Suprapubic skin (tissue), 4 donors: ENCODE measurements at regions not wholly inside any gene's neighbourhood (a gene's known extent, or its start where the extent isn't known, plus 50 kb on each side); places are given as distances from the start of the nearest gene placed in this dataset.

ENCODE experiments used
- DNase-seq, 2 donors: peaks; one replicate each; pipeline ENCODE4 v3.0.0-alpha.2; 2019; ENCODE audit warnings: low spot score in 2 of 2
- H3K27ac ChIP-seq: fragments of 200-600 bp; sonication (generic); one replicate; pipeline ENCODE4 v1.5.1; 2019
- H3K27me3 ChIP-seq: fragments of 200-600 bp; sonication (generic); one replicate; pipeline ENCODE4 v1.5.1; 2019
- H3K36me3 ChIP-seq: fragments of 200-600 bp; sonication (generic); one replicate; pipeline ENCODE4 v1.5.1; 2019
- H3K4me1 ChIP-seq: fragments of 200-600 bp; sonication (generic); one replicate; pipeline ENCODE4 v1.5.1; 2019
- H3K4me3 ChIP-seq: fragments of 200-600 bp; sonication (generic); one replicate; pipeline ENCODE4 v1.5.1; 2019; ENCODE audit warnings: mild to moderate bottlenecking
- H3K9me3 ChIP-seq: fragments of 200-600 bp; sonication (generic); one replicate; pipeline ENCODE4 v1.5.1; 2019
- EP300 ChIP-seq: sonication (generic); formaldehyde crosslinking; IDR thresholded peaks from one replicate; pipeline ENCODE4 v1.6.1; 2017; ENCODE audit warnings: antibody characterized with exemption
- POLR2A ChIP-seq, 2 donors: fragments of 450-650 bp; IDR thresholded peaks; one replicate each; pipeline ENCODE4 v1.6.1; 2017; ENCODE audit warnings: antibody characterized with exemption in 2 of 2, mild to moderate bottlenecking in 2 of 2, moderate library complexity in 2 of 2
- POLR2AphosphoS5 ChIP-seq, 3 donors: sonication (generic); formaldehyde crosslinking; IDR thresholded peaks; one replicate each; pipeline ENCODE4 v1.6.1; 2017; ENCODE audit warnings: antibody characterized with exemption in 3 of 3
- WGBS: methylation state at CpG from one replicate; pipeline ENCODE4 v1.1.5; 2018; 5-methylcytosine and 5-hydroxymethylcytosine counted together
- TF ChIP-seq, protein P1 (sequence below), 2 donors: fragments of 200-600 bp in 1 of 2; fragments of 450-650 bp in 1 of 2; sonication (generic) in 1 of 2; IDR thresholded peaks; one replicate each; pipeline ENCODE4 v1.5.1; 2016 to 2019; ENCODE audit warnings: antibody characterized with exemption in 2 of 2, mild to moderate bottlenecking in 1 of 2, moderate library complexity in 1 of 2

DNA sequence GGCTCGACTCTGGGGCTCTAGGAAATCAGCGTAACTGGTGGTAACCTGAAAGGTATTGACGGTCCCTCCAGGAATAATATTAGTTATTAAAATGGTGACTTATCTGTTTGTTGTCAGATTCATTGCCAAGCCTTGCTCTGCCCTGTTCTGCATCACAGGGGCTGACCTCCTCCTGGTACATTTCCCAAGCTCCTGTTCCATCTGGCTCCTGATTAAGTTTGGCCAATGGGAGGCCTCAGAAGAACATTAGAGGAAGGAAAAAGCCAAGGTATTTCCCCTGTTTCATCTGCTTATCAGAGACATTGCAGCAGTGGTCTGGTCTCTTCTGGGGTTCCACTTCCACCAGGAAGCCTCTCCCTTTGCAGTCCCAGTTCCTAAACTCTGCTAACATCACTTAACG, 527.0 kb downstream of the TNS1 start:
- WGBS: 97% methylated on average over 4 of the region's 4 CpGs
- Histone ChIP-seq H3K9me3 (no peaks in the 10 kb centered on the region), H3K4me3 (no peak overlapping the region), H3K27me3 (no peaks in the 10 kb centered on the region), H3K36me3 (no peaks in the 10 kb centered on the region), H3K27ac (no peak overlapping the region), H3K4me1 (no peaks in the 10 kb centered on the region)
- TF ChIP-seq POLR2AphosphoS5 (IDR thresholded peaks at IDR 0.05) (no peak), EP300 (no peak), POLR2A (IDR thresholded peaks at IDR 0.05) (no peak)
- TF ChIP-seq, protein P1, sequence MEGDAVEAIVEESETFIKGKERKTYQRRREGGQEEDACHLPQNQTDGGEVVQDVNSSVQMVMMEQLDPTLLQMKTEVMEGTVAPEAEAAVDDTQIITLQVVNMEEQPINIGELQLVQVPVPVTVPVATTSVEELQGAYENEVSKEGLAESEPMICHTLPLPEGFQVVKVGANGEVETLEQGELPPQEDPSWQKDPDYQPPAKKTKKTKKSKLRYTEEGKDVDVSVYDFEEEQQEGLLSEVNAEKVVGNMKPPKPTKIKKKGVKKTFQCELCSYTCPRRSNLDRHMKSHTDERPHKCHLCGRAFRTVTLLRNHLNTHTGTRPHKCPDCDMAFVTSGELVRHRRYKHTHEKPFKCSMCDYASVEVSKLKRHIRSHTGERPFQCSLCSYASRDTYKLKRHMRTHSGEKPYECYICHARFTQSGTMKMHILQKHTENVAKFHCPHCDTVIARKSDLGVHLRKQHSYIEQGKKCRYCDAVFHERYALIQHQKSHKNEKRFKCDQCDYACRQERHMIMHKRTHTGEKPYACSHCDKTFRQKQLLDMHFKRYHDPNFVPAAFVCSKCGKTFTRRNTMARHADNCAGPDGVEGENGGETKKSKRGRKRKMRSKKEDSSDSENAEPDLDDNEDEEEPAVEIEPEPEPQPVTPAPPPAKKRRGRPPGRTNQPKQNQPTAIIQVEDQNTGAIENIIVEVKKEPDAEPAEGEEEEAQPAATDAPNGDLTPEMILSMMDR (IDR thresholded peaks at IDR 0.05): no peak
- DNase-seq: no peak

DNA sequence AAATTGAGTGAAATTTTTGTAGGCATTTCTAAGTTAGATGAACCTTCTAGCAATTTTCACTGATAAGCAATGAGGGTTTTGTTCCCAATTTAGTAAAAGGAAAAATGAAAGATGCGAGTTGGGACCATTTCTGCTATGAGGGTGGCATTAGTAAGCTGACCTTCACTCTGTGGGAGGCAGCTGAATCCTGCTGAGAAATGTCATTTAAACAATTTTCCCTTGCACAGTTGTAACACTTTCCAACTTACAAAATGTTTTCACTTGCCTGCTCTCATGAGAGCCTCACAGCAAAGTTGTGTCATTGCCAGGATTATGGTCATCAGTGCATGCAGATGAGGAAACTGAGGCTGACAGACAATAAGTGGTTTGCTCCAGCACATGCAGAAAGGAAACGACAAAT, 527.7 kb downstream of the TNS1 start:
- Histone ChIP-seq H3K36me3 (no peaks in the 10 kb centered on the region), H3K4me3 (no peak overlapping the region), H3K4me1 (no peaks in the 10 kb centered on the region), H3K27me3 (no peaks in the 10 kb centered on the region), H3K27ac (no peak overlapping the region), H3K9me3 (no peaks in the 10 kb centered on the region)
- 95% methylated on average over 2 of the region's 2 CpGs for WGBS
- TF ChIP-seq POLR2A (IDR thresholded peaks at IDR 0.05) (no peak), EP300 (no peak), POLR2AphosphoS5 (IDR thresholded peaks at IDR 0.05) (no peak)
- TF ChIP-seq, protein P1 (IDR thresholded peaks at IDR 0.05): no peak
- DNase-seq: no peak

DNA sequence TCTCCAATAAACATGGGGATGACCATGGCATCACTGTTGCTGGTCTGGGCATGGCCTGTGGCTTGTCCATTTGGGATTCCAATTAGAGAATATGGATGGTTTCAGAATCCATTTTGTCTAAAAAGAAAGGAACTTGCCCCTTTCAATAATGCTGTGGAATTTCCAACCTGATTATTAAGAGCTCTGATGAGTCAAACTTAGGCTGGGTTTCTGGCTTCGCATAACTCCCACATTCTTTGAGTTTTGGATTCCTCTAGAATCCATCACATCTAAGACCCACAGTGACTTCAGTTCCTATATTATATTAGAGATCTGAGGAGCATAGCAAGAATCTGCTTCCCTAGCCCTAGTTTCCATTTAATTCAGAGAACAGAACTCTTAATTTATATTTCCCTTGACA, 531.5 kb downstream of the TNS1 start:
- no peak for DNase-seq
- H3K4me1 ChIP-seq: no peaks in the 10 kb centered on the region
- TF ChIP-seq EP300: no peak
- TF ChIP-seq POLR2A (IDR thresholded peaks at IDR 0.05): no peak
- TF ChIP-seq, protein P1 (IDR thresholded peaks at IDR 0.05): no peak
- TF ChIP-seq POLR2AphosphoS5 (IDR thresholded peaks at IDR 0.05): no peak
- no peaks in the 10 kb centered on the region for H3K27me3 ChIP-seq
- H3K27ac ChIP-seq: no peak overlapping the region
- no peaks in the 10 kb centered on the region for H3K36me3 ChIP-seq
- H3K4me3 ChIP-seq: no peak overlapping the region
- H3K9me3 ChIP-seq: no peaks in the 10 kb centered on the region
- 88% methylated on average over 1 of the region's 1 CpG for WGBS

DNA sequence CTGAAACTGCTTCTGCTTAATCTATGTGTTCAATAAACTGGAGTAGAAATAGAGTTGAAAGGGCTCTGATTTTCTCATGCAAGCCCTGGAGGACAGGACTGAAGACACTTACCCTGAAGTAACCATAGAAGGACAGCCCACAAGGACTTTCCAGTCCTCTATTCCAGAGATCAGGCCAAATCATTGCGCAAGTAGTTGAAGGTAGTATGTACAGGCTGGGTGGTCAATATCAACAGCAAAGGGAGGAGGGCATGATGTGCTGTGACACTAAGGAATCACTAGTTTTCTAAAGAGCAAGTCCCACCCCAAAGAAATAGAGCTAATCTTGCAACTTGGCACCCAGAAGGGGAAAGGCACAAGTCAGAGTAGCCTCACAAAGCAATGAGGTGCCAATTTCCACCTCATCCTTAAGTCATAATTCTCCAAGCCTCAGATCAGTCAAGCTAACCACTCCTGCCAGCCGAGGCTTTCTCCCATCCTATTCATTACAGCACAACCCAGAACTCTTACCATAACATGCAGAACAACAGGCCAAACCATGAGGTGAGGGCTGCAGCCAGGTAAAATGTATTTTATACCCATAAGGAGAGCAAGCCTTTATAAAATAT, 533.5 kb downstream of the TNS1 start:
- H3K27me3 ChIP-seq: no peaks in the 10 kb centered on the region
- H3K9me3 ChIP-seq: no peaks in the 10 kb centered on the region
- no peak for TF ChIP-seq EP300
- no peak overlapping the region for H3K27ac ChIP-seq
- 79% methylated on average over 2 of the region's 2 CpGs for WGBS
- no peak overlapping the region for H3K4me3 ChIP-seq
- DNase-seq: no peak
- no peaks in the 10 kb centered on the region for H3K36me3 ChIP-seq
- H3K4me1 ChIP-seq: no peaks in the 10 kb centered on the region

DNA sequence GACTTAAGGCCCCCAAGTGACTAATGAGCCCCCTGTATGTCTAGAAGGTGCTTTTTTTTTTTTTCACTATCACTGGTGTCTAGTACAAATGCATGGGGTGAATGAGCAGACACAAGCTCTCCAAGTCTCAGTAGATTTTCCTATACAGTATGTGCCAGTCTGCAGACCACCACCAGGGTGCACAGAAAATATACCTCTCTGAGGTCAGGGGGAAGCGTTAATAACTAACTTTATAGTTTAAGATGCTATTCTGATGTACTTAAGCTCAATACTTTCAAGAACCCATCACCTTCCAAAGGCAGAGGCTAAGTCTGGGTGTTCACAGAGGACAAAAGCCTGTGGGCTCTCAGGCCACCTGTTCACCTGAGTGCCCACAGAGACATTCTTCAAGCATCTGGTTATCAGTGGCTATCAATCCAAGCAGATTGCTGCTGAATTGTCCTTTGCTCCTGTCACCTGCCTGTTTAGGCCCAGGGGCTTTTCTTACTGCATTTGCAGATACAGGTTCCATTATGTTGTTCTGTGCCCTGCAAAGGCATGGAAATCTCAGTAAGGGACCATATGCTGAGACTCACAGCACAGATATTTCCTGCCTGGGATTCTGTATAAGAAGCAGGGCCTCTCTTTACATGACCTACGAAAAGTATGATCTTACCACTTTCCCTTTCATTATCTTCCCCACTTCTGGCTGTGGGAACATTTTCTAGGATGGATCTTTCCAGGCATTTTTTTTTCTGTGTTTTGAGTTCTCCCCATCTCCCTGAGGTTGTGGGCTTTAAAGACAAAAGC, 534.6 kb downstream of the TNS1 start:
- Histone ChIP-seq H3K36me3 (no peaks in the 10 kb centered on the region), H3K9me3 (no peaks in the 10 kb centered on the region), H3K4me3 (no peak overlapping the region), H3K4me1 (no peaks in the 10 kb centered on the region), H3K27me3 (no peaks in the 10 kb centered on the region), H3K27ac (no peak overlapping the region)
- 86% methylated on average over 2 of the region's 2 CpGs for WGBS
- no peak for DNase-seq
- TF ChIP-seq POLR2AphosphoS5 (IDR thresholded peaks at IDR 0.05) (no peak), POLR2A (IDR thresholded peaks at IDR 0.05) (no peak), EP300 (no peak)
- TF ChIP-seq, protein P1 (IDR thresholded peaks at IDR 0.05): no peak
